HG02678 (cell line): ENCODE measurements at regions not wholly inside any gene's neighbourhood (a gene's known extent, or its start where the extent isn't known, plus 50 kb on each side); places are given as distances from the start of the nearest gene placed in this dataset.
"Not testable (repeated sequence)": the region's sequence is repeated elsewhere in the genome, so short reads cannot be mapped to it uniquely, and the experiment has no call there.

Source experiments
- ATAC-seq: cut with Tn5 transposase; IDR thresholded peaks from one replicate; pipeline ENCODE4 v1.9.1; 2021; ENCODE audit warnings: mild to moderate bottlenecking, moderate library complexity; ENCODE audit not compliant: unreplicated experiment

GRCh38 chr12:89845767-89846166, 137.1 kb upstream of the ATP2B1 start:
- ATAC-seq = no peak

GRCh38 chr12:89845366-89845765, 136.7 kb upstream of the ATP2B1 start:
- ATAC-seq = no peak

- ATAC-seq = no peak
Observed at GRCh38 chr12:89844539-89844938, 135.9 kb upstream of the ATP2B1 start.

- peak; percentile 58 for ATAC-seq
Observed at GRCh38 chr12:89840162-89840922, 131.7 kb upstream of the ATP2B1 start.

GRCh38 chr12:89839444-89839843, 130.8 kb upstream of the ATP2B1 start:
- ATAC-seq = no peak

DNA sequence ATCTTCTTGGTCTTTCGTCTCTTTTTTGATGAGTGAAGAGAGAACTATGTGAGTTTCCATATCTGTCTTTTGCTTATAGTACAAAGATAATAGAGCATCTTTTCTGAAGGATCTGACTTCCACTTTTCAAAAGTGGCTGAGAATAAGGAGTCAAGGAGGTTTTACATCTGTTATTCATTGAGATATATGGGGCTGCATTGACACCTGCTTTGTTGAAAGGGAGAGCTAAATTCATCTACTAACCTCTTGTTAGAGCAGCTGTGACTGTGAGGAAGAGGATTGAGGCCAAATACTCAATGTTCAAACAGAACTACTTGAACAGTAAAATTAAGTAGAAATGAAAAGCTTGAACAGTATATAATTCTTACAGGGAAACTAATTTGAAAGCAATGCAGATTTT, 130.2 kb upstream of the ATP2B1 start:
- no peak for ATAC-seq

DNA sequence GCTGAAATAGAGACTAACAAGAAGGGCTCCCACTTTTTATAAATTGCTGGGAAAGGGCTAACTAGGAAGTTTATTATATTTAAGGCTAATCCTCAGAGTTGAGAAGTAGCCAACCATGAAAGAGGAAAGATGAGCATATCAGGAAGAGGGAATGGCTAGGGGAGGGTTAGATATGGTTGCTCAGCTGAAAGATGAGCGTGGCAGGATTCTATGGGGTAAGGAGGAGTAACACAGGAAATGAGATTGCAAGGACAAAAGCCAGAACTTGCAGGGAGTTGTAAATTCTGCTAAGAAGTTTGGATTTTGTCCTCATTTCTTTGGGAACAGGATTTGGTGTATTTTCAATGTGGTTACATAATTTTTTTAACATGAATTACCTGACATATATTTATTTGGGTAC, 127.4 kb upstream of the ATP2B1 start:
- no peak for ATAC-seq

DNA sequence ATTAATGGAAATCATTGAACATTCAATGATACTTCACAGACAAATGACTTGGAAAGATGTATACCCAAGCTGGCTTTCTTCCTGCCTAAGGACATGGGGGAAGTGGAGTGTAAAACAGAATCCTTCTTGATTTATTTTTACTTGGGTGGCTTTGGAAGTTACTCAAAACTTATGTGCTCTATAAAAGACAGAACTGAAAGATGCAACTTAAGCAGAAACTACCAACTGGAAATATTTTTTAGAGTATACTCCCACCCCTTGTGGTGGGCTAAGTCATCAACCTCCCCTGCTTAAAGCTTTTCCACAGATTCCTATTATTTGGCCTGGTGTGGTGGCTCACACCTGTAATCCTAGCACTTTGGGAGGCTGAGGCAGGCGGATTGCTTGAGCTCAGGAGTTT, 126.0 kb upstream of the ATP2B1 start:
- no peak for ATAC-seq

DNA sequence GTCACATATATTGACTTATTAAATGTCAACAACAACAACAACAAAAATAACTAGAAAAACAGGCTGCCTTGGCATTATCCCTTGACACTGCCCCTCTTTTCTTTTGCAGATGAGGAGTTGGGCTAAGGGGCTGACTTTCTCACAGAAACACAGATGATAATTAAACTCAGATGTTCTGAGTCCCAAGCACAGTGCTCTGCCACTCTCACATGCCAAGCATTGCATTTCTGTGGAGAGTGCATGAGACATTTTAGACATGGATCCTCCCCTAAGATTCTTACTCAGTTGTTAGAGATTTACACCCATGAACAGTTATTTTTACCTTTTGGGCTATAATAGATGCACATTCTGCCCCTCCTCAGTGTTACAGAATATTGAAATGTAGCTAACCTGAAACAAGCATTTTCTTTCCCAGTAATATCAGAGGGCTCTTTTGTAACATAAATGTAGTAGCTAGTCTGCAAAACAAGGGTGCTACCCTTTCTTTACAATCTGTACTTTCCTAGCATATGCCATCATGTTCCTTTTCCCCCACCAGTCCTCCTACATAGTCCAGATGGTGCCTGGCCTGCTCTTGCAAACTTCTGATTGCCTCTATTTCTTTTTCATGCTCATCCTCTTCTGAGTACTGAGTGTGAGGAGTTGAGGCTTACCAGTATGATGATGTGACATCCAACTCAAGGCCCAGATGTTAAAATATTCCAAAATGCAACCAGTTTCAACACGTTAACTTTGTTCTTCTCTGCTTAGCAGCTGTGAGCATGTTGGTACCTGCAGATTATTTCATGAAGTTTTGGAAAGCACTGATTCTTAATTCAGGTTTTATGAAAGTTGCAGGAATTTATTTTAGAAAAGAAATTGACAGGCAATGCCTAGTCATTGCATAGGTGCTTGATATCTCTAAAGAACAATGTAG, 125.0 kb upstream of the ATP2B1 start:
- no peak for ATAC-seq

- no peak for ATAC-seq
Observed at GRCh38 chr12:89832336-89832735, 123.7 kb upstream of the ATP2B1 start.

DNA sequence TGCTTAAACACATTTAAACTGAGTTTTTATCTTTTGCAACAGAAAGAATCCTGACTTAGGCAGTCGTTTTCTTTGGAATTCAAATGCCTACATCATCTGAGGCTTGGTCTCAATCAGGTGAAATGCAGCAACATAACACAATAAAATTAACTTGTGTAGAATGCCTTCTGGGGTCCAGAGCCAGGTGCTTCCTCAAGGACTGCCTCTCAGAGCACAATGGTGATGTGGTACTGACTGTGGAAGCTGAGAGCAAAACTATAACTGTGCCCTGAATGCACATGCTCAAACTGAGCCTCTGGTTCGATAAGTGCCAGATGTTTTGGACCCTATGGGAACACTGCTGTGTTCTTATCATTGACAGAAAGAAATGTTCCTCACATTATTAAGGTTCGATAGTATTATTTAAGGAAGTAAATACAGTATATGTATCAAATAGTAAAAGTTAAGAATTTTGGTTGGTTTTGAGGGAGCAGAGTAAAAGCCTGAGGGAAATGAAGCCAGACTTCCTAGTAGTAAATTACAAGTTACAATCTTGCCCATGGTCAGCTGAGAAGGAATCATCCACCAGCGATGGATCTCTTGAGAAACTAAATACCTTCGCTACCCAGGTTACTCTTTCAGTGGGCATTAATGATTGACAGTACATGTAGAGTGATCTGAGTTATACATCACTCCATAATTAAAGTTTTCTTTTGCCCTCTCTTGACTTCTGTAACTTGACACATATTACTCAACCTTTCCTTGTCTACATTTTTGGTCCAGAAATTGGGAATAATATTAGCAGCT, 122.9 kb upstream of the ATP2B1 start:
- no peak for ATAC-seq

DNA sequence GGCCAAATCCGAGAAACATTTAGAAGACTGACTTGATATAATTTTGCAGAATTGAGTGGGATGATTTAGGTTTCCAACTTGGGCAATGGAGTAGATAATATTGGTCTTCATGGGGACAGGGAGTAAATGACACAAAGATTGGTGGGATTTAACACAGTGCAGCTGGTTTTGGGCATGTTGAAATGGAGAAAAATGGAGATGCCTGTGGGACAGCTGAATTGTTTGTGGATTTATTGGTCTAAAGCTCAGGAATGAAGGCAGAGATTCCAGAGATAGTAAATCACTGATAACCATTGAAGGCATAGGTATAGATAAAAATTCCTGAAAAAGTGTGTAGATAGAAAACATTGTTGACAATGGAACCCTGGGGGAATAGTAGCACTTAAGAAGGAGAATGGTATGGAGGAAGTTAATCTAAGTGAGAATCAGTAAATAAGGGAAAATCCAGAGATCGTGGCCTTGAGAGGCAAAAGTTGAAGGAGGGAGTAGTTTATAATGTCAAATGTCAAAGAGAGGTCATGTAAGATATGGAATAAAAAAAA, 120.9 kb upstream of the ATP2B1 start:
- ATAC-seq = no peak

- no peak for ATAC-seq
Observed at GRCh38 chr12:89828575-89828974, 119.9 kb upstream of the ATP2B1 start.

DNA sequence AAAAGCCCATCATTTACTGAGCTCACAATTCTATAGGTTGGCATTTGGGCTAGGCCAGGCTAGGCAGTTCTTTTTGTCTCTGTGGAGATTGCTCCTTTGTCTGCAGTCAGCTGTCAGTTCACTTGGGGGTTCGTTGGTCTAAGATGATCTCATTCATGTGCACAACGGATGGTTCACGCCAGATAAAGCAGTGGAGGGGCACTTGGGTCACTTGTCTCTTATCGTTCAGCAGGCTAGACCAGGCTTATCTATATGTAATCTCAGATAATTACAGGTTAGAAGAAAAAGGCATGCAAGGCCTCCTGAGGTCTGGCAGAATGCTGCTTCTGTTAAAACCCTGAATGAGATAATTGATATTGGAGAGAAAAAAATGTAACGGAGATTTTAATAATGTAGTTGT, 119.0 kb upstream of the ATP2B1 start:
- ATAC-seq = no peak

- ATAC-seq = no peak
Observed at GRCh38 chr12:89826468-89826867, 117.8 kb upstream of the ATP2B1 start.

- ATAC-seq = no peak
Observed at GRCh38 chr12:89825591-89826449, 117.2 kb upstream of the ATP2B1 start.

DNA sequence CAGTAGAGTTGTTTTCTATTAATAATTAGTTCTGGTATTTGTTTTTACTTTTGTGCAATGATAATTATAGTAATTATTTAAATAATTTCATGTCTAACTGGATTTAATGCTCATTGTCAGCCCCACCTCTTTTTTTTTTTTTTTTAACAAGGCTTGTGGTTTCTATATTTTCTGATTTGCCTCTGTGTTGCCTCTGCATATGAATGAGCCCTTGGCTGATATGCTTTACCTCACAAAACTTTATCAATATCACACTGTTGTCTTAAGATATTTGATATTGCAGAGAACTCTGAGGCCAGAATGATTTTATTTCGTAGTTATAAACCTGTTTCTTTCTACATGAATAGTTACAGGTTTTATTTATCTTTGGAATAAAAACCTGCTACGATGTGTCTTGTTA, 116.2 kb upstream of the ATP2B1 start:
- no peak for ATAC-seq

DNA sequence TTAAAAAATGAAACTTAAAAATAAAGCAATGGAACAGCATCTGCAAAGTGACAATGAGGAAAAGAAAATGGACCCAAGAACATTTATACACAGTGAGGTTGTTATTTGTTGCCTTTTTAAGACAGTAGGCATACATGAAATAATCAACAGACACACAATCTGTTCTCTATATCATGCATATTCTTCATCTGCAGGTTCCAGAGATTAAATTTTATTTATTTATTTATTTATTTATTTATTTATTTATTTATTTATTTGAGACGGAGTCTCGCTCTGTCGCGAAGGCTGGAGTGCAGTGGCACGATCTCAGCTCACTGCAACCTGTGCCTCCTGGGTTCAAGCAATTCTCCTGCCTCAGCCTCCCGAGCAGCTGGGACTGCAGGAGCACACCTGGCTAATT, 114.4 kb upstream of the ATP2B1 start:
- not testable (repeated sequence) for ATAC-seq

- peak; percentile 66 for ATAC-seq
Observed at GRCh38 chr12:89821896-89822295, 113.3 kb upstream of the ATP2B1 start.
